HEK293 (cell line): ENCODE measurements at regions not wholly inside any gene's neighbourhood (a gene's known extent, or its start where the extent isn't known, plus 50 kb on each side); places are given as distances from the start of the nearest gene placed in this dataset.
"Not testable (repeated sequence)": the region's sequence is repeated elsewhere in the genome, so short reads cannot be mapped to it uniquely, and the experiment has no call there.

Experiments
- CTCF ChIA-PET: fragments of 350-600 bp; formaldehyde crosslinking; extraction: SDS; loops from one replicate; lab custom pipeline; 2021; ENCODE audit warnings: antibody characterized with exemption; lab: Yijun Ruan, JAX
- POLR2A ChIA-PET: fragments of 300-600 bp; formaldehyde crosslinking; extraction: SDS; loops from one replicate; lab custom pipeline; 2020; ENCODE audit warnings: antibody characterized with exemption, inconsistent platforms; lab: Yijun Ruan, JAX
- H3K27ac ChIP-seq: fragments of 200-500 bp; sonication (Bioruptor generic); 2 replicates; pipeline ENCODE4 v1.5.1; 2014; ENCODE audit warnings: low read depth, low read length, control low read depth, inconsistent platforms; ENCODE audit errors: extremely low read depth
- H3K36me3 ChIP-seq, 2 experiments: fragments of 200-500 bp in 1 of 2; sonication (Bioruptor generic) in 1 of 2; 1 replicate in 1 of 2; 2 replicates in 1 of 2; pipeline ENCODE4 v1.5.1; 2014 to 2017; ENCODE audit warnings: inconsistent platforms in 2 of 2, low read length in 2 of 2; ENCODE audit not compliant: control insufficient read depth in 2 of 2, insufficient read depth in 1 of 2
- H3K4me1 ChIP-seq: fragments of 200-500 bp; sonication (Bioruptor generic); 2 replicates; pipeline ENCODE4 v1.5.1; 2014; ENCODE audit warnings: mild to moderate bottlenecking, low read length, inconsistent platforms; ENCODE audit not compliant: control insufficient read depth, insufficient read depth
- H3K4me3 ChIP-seq: 2 replicates; pipeline ENCODE4 v1.5.1; 2011; ENCODE audit warnings: low read depth, mild to moderate bottlenecking, control low read depth, low read length, moderate library complexity
- H3K9me3 ChIP-seq: fragments of 200-500 bp; sonication (Bioruptor generic); 2 replicates; pipeline ENCODE4 v1.5.1; 2014; ENCODE audit warnings: low read depth, low read length, inconsistent platforms; ENCODE audit not compliant: control insufficient read depth, insufficient read depth
- OVOL3 ChIP-seq: fragments of 450-650 bp; formaldehyde crosslinking; IDR thresholded peaks from 2 replicates; pipeline ENCODE4 v1.5.1; 2016; ENCODE audit warnings: missing biosample characterization, missing genetic modification characterization
- RBAK ChIP-seq: fragments of 450-650 bp; formaldehyde crosslinking; IDR thresholded peaks from 2 replicates; pipeline ENCODE4 v1.5.1; 2016; ENCODE audit warnings: missing biosample characterization, missing genetic modification characterization
- TRIM28 ChIP-seq: IDR thresholded peaks from 2 replicates; pipeline ENCODE4 v1.6.1; 2011; ENCODE audit warnings: low read length, control low read depth, borderline replicate concordance
- ZFP69B ChIP-seq: fragments of 450-650 bp; formaldehyde crosslinking; IDR thresholded peaks from 2 replicates; pipeline ENCODE4 v1.5.1; 2016; ENCODE audit warnings: missing biosample characterization, missing genetic modification characterization
- ZNF146 ChIP-seq: fragments of 450-650 bp; formaldehyde crosslinking; IDR thresholded peaks from 2 replicates; pipeline ENCODE4 v1.5.1; 2016; ENCODE audit warnings: missing biosample characterization, missing genetic modification characterization
- ZNF174 ChIP-seq: fragments of 450-650 bp; formaldehyde crosslinking; IDR thresholded peaks from 2 replicates; pipeline ENCODE4 v1.5.0; 2017; ENCODE audit warnings: missing biosample characterization, mild to moderate bottlenecking, missing genetic modification characterization
- ZNF510 ChIP-seq: fragments of 450-650 bp; formaldehyde crosslinking; IDR thresholded peaks from 2 replicates; pipeline ENCODE4 v1.5.1; 2018; ENCODE audit warnings: mild to moderate bottlenecking, missing genetic modification characterization, missing biosample characterization; ENCODE audit not compliant: insufficient replicate concordance
- ZNF549 ChIP-seq: fragments of 450-650 bp; IDR thresholded peaks from 2 replicates; pipeline ENCODE4 v1.5.1; 2018; ENCODE audit warnings: missing biosample characterization, missing genetic modification characterization, mild to moderate bottlenecking, inconsistent platforms, moderate library complexity
- ZNF596 ChIP-seq: fragments of 450-650 bp; IDR thresholded peaks from 2 replicates; pipeline ENCODE4 v1.5.0; 2018; ENCODE audit warnings: missing biosample characterization, mild to moderate bottlenecking, missing genetic modification characterization, moderate library complexity
- ZNF623 ChIP-seq: fragments of 450-650 bp; formaldehyde crosslinking; IDR thresholded peaks from 2 replicates; pipeline ENCODE4 v1.5.1; 2016; ENCODE audit warnings: missing biosample characterization, missing genetic modification characterization
- ZNF707 ChIP-seq: fragments of 450-650 bp; formaldehyde crosslinking; IDR thresholded peaks from 2 replicates; pipeline ENCODE4 v1.5.1; 2016; ENCODE audit warnings: missing biosample characterization, missing genetic modification characterization
- ZNF830 ChIP-seq: fragments of 450-650 bp; IDR thresholded peaks from 2 replicates; pipeline ENCODE4 v1.5.0; 2018; ENCODE audit warnings: missing biosample characterization, missing genetic modification characterization, low read depth, mild to moderate bottlenecking, moderate library complexity
- TF ChIP-seq, protein P1 (sequence below): fragments of 450-650 bp; formaldehyde crosslinking; IDR thresholded peaks from 2 replicates; pipeline ENCODE4 v1.5.1; 2017; ENCODE audit warnings: missing biosample characterization, missing genetic modification characterization
- TF ChIP-seq, protein P2 (sequence below): fragments of 450-650 bp; formaldehyde crosslinking; IDR thresholded peaks from 2 replicates; pipeline ENCODE4 v1.5.1; 2016; ENCODE audit warnings: missing biosample characterization, missing genetic modification characterization, low read depth
- TF ChIP-seq, protein P3 (sequence below): fragments of 450-650 bp; formaldehyde crosslinking; IDR thresholded peaks from 2 replicates; pipeline ENCODE4 v1.5.1; 2016; ENCODE audit warnings: missing biosample characterization, missing genetic modification characterization
- TF ChIP-seq, protein P4 (sequence below): fragments of 450-650 bp; formaldehyde crosslinking; IDR thresholded peaks from 2 replicates; pipeline ENCODE4 v1.5.1; 2016; ENCODE audit warnings: missing biosample characterization, missing genetic modification characterization

DNA sequence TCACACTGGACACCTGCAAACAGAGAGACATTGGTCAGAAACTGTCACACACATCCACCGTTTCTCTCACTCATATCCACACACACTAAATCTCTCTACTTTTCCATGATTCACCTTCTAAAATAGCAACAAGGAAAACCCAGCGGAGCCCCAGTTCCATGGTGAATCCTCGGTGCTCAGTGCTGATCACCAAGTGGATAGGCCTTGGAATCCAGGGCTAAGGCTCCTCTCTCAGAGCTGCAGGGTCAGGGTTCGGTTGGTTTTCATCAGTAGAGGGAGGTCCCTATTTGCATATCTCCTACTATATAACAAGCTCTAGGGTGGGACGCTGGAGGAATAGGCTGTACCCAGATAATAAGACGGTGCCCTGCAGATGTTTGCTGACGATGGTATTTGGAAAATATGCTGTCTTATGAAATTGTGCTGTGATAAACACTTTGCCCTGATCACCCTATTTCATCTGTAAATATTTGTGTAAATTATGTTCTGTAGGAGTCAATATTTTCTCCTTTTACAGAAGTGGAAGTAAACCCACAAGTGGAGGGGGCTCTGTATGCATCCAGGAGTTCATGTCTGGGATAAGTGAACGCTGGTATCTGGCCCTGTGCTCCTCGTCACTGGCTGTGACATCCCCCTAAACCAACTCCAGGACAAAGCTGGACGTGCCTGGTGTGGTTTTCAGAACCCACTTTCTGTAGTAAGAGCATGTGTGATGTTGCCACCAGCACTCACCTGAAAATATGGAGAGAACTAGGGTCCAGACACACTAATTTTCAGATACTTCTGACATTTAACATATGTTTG is 709.2 kb downstream of the TMEM121 start:
- POLR2A ChIA-PET: no interaction called here
- Histone ChIP-seq H3K27ac (no peak overlapping the region), H3K4me3 (no peak overlapping the region), H3K9me3 (no peaks in the 10 kb centered on the region), H3K36me3 (no peaks in the 10 kb centered on the region), H3K4me1 (no peaks in the 10 kb centered on the region)
- CTCF ChIA-PET: interaction anchor here (0.5 to 1.0 kb wide), 3 partner anchors 12 to 301 kb away, joined by 3 to 5 read pairs (median 5); no protein-coding TSS in a partner anchor
- no peak for TF ChIP-seq ZFP69B (tag by site-specific recombination)

DNA sequence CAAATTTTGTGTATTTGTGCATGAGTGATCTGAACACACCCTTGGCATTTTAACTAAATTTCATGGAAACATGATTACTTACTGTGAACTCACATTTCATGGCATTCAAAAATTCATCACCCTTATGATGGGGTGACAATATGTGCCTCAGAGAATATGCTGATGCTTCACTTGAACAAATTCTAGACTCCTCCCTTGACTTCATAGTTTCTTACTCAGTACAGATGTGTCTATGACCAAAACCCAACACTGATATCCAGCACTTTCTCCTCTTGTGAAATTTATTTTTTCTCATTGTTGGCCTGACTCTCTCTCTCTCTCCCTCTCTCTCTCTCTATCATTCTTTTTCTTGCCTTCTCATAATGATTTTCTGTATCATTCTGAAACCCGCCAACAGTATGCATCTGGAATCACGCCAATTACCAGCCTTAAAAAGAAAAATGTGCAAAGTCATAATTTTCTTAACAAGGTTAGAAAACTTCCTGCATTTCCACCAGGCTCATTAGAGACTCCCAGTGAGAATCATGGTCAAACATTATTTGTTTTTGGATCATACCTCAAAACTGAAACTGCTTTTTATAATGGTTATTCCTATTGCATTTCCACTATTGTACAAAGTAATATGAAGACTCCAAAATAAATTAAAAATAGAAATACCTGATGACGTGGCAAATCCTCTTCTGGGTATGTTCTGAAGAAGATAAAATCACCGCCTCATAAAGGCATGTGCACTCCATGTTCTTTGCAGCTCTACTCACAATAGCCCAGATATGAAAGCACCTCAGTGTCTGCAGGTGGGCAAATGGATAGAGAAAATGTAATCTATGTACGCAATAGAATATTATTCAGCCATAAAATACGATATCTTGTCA is 722.2 kb downstream of the TMEM121 start:
- no peaks in the 10 kb centered on the region for H3K4me1 ChIP-seq
- no peaks in the 10 kb centered on the region for H3K36me3 ChIP-seq
- CTCF ChIA-PET: interaction anchor here (0.7 to 1.2 kb wide), 2 partner anchors 9 to 19 kb away, joined by 3 to 8 read pairs; no protein-coding TSS in a partner anchor
- H3K9me3 ChIP-seq: no peaks in the 10 kb centered on the region
- TF ChIP-seq ZNF707 (tag by site-specific recombination) (no peak), OVOL3 (no peak), ZNF596 (no peak), ZNF623 (tag by site-specific recombination) (no peak), RBAK (no peak), ZNF146 (tag by site-specific recombination) (no peak), TRIM28 (no peak), ZNF549 (tag by site-specific recombination) (no peak), ZNF830 (tag by site-specific recombination) (no peak), ZNF174 (tag by site-specific recombination) (no peak), ZNF510 (tag by site-specific recombination) (no peak)
- TF ChIP-seq, protein P1, sequence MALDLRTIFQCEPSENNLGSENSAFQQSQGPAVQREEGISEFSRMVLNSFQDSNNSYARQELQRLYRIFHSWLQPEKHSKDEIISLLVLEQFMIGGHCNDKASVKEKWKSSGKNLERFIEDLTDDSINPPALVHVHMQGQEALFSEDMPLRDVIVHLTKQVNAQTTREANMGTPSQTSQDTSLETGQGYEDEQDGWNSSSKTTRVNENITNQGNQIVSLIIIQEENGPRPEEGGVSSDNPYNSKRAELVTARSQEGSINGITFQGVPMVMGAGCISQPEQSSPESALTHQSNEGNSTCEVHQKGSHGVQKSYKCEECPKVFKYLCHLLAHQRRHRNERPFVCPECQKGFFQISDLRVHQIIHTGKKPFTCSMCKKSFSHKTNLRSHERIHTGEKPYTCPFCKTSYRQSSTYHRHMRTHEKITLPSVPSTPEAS (tag by site-specific recombination): no peak
- TF ChIP-seq, protein P2, sequence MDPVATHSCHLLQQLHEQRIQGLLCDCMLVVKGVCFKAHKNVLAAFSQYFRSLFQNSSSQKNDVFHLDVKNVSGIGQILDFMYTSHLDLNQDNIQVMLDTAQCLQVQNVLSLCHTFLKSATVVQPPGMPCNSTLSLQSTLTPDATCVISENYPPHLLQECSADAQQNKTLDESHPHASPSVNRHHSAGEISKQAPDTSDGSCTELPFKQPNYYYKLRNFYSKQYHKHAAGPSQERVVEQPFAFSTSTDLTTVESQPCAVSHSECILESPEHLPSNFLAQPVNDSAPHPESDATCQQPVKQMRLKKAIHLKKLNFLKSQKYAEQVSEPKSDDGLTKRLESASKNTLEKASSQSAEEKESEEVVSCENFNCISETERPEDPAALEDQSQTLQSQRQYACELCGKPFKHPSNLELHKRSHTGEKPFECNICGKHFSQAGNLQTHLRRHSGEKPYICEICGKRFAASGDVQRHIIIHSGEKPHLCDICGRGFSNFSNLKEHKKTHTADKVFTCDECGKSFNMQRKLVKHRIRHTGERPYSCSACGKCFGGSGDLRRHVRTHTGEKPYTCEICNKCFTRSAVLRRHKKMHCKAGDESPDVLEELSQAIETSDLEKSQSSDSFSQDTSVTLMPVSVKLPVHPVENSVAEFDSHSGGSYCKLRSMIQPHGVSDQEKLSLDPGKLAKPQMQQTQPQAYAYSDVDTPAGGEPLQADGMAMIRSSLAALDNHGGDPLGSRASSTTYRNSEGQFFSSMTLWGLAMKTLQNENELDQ (tag by site-specific recombination): no peak
- TF ChIP-seq, protein P3, sequence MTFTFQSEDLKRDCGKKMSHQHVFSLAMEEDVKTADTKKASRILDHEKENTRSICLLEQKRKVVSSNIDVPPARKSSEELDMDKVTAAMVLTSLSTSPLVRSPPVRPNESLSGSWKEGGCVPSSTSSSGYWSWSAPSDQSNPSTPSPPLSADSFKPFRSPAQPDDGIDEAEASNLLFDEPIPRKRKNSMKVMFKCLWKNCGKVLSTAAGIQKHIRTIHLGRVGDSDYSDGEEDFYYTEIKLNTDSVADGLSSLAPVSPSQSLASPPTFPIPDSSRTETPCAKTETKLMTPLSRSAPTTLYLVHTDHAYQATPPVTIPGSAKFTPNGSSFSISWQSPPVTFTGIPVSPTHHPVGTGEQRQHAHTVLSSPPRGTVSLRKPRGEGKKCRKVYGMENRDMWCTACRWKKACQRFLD (tag by site-specific recombination): no peak
- TF ChIP-seq, protein P4, sequence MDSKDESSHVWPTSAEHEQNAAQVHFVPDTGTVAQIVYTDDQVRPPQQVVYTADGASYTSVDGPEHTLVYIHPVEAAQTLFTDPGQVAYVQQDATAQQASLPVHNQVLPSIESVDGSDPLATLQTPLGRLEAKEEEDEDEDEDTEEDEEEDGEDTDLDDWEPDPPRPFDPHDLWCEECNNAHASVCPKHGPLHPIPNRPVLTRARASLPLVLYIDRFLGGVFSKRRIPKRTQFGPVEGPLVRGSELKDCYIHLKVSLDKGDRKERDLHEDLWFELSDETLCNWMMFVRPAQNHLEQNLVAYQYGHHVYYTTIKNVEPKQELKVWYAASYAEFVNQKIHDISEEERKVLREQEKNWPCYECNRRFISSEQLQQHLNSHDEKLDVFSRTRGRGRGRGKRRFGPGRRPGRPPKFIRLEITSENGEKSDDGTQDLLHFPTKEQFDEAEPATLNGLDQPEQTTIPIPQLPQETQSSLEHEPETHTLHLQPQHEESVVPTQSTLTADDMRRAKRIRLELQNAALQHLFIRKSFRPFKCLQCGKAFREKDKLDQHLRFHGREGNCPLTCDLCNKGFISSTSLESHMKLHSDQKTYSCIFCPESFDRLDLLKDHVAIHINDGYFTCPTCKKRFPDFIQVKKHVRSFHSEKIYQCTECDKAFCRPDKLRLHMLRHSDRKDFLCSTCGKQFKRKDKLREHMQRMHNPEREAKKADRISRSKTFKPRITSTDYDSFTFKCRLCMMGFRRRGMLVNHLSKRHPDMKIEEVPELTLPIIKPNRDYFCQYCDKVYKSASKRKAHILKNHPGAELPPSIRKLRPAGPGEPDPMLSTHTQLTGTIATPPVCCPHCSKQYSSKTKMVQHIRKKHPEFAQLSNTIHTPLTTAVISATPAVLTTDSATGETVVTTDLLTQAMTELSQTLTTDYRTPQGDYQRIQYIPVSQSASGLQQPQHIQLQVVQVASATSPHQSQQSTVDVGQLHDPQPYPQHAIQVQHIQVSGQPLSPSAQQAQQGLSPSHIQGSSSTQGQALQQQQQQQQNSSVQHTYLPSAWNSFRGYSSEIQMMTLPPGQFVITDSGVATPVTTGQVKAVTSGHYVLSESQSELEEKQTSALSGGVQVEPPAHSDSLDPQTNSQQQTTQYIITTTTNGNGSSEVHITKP (tag by site-specific recombination): no peak
- POLR2A ChIA-PET: no interaction called here
- H3K4me3 ChIP-seq: no peak overlapping the region
- no peak overlapping the region for H3K27ac ChIP-seq

DNA sequence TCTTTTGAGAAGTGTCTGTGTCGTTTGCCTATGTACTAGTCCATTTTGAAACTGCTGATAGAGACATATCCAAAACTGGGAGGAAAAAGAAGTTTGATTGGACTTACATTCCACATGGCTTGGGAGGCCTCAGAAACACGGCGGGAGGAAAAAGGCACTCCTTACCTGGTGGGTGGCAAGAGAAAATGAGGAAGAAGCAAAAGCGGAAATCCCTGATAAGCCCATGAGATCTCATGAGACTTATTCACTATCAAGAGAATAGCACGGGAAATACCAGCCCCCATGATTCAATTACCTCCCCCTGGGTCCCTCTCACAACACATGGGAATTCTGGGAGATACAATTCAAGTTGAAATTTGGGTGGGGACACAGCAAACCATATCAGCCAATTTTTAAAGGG is 727.6 kb downstream of the TMEM121 start:
- H3K4me1 ChIP-seq, CTCF ChIA-PET, H3K4me3 ChIP-seq, POLR2A ChIA-PET, H3K36me3 ChIP-seq, H3K27ac ChIP-seq, H3K9me3 ChIP-seq: not testable (repeated sequence)

DNA sequence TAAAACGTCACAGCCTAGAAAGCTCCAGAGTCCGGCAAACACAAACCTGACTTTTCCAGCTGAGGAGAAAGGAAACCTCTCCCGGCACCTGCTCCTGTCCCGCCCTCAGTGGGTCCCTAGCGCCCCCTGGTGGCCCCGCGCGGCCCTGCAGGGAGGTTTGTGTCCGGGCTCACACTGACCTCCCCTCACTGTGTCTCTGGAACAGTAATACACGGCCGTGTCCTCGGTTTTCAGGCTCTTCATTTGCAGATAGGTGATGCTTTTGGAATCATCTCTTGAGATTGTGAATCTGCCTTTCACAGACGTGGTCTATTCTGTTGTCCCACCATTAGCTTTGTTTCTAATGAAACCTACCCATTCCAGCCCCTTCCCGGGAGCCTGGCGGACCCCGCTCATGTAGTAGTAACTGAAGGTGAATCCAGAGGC is 731.2 kb downstream of the TMEM121 start:
- H3K4me1 ChIP-seq, H3K9me3 ChIP-seq, H3K4me3 ChIP-seq, POLR2A ChIA-PET, H3K27ac ChIP-seq, H3K36me3 ChIP-seq: not testable (repeated sequence)
- CTCF ChIA-PET: interaction anchor here (0.5 to 2.1 kb wide), 19 partner anchors 8 to 307 kb away, joined by 3 to 9 read pairs (median 4); no protein-coding TSS in a partner anchor
